Neural crest cell (in vitro differentiated cells): ENCODE measurements at regions not wholly inside any gene's neighbourhood (a gene's known extent, or its start where the extent isn't known, plus 50 kb on each side); places are given as distances from the start of the nearest gene placed in this dataset.

Source experiments
- DNase-seq: peaks from one replicate; pipeline ENCODE4 v3.0.0; 2021; ENCODE audit warnings: low read depth, mixed read lengths, low spot score
- H3K27ac Mint-ChIP-seq: one replicate; pipeline ENCODE4 v1.8.0; 2021; ENCODE audit warnings: mild to moderate bottlenecking, mixed read lengths; ENCODE audit not compliant: unreplicated experiment
- H3K27me3 Mint-ChIP-seq: 2 replicates; pipeline ENCODE4 v1.8.0; 2021; ENCODE audit warnings: low read depth, mild to moderate bottlenecking, mixed read lengths
- H3K36me3 Mint-ChIP-seq: 2 replicates; pipeline ENCODE4 v1.8.0; 2021; ENCODE audit warnings: low read depth, mild to moderate bottlenecking, mixed read lengths
- H3K4me1 Mint-ChIP-seq: 2 replicates; pipeline ENCODE4 v1.8.0; 2021; ENCODE audit warnings: mixed read lengths
- H3K4me3 Mint-ChIP-seq: one replicate; pipeline ENCODE4 v1.8.0; 2021; ENCODE audit warnings: mild to moderate bottlenecking, mixed read lengths
- H3K9me3 Mint-ChIP-seq: 2 replicates; pipeline ENCODE4 v1.8.0; 2021; ENCODE audit warnings: mixed read lengths
- TF ChIP-seq, protein P1 (sequence below): fragments of 200-600 bp; sonication (generic); conservative IDR thresholded peaks from 2 replicates; pipeline ENCODE4 v1.5.0; 2021; ENCODE audit warnings: antibody characterized with exemption, mild to moderate bottlenecking

DNA sequence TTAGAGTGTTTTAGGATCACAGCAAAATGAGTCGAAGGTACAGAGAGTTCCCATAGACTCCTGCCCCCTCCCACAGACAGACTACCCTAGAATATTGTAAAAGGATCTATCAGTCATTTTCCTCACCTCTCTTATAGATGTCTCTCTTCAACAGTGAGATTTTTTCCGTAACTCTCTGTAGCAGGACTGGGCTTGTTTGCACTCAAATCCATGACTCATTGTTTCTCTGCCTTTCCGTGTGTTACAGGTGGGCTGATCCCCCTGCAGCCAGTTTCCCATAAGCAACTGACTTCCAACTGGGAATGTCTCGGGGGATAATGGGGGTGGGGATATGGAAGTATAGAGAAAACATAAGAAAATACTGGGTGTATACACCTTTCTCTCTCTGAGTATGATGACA lies 921.0 kb downstream of the GATA3 start:
- no peak overlapping the region for H3K4me3 Mint-ChIP-seq
- H3K36me3 Mint-ChIP-seq: no peaks in the 10 kb centered on the region
- H3K27ac Mint-ChIP-seq: no peak overlapping the region
- TF ChIP-seq, protein P1, sequence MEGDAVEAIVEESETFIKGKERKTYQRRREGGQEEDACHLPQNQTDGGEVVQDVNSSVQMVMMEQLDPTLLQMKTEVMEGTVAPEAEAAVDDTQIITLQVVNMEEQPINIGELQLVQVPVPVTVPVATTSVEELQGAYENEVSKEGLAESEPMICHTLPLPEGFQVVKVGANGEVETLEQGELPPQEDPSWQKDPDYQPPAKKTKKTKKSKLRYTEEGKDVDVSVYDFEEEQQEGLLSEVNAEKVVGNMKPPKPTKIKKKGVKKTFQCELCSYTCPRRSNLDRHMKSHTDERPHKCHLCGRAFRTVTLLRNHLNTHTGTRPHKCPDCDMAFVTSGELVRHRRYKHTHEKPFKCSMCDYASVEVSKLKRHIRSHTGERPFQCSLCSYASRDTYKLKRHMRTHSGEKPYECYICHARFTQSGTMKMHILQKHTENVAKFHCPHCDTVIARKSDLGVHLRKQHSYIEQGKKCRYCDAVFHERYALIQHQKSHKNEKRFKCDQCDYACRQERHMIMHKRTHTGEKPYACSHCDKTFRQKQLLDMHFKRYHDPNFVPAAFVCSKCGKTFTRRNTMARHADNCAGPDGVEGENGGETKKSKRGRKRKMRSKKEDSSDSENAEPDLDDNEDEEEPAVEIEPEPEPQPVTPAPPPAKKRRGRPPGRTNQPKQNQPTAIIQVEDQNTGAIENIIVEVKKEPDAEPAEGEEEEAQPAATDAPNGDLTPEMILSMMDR: no peak
- no peaks in the 10 kb centered on the region for H3K4me1 Mint-ChIP-seq
- H3K27me3 Mint-ChIP-seq: peaks cover 57% of the 10 kb centered on the region
- no peak for DNase-seq
- H3K9me3 Mint-ChIP-seq: peaks cover 2% of the 10 kb centered on the region

DNA sequence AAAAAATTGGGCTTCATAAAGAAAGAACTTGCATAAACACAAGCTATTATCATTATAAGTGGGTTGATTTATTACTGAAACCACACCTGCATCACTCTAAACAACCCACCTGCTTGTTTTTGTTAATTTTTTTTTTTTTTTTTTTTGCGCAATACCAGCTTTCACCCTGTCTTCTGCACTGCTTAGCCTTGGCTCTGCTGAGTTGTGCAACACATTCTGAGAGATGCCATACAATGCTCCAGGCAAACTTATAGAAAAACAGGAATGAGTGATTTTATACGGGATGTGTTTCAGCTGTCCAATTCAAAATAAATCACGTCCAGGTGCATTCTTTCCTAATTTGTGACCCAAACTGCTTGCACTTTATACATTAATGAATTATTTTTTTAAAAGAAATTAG lies 923.6 kb downstream of the GATA3 start:
- DNase-seq: no peak
- TF ChIP-seq, protein P1: no peak
- H3K4me1 Mint-ChIP-seq: no peaks in the 10 kb centered on the region
- no peaks in the 10 kb centered on the region for H3K9me3 Mint-ChIP-seq
- H3K27ac Mint-ChIP-seq: no peak overlapping the region
- H3K27me3 Mint-ChIP-seq: peaks cover 49% of the 10 kb centered on the region
- H3K4me3 Mint-ChIP-seq: no peak overlapping the region
- H3K36me3 Mint-ChIP-seq: no peaks in the 10 kb centered on the region

DNA sequence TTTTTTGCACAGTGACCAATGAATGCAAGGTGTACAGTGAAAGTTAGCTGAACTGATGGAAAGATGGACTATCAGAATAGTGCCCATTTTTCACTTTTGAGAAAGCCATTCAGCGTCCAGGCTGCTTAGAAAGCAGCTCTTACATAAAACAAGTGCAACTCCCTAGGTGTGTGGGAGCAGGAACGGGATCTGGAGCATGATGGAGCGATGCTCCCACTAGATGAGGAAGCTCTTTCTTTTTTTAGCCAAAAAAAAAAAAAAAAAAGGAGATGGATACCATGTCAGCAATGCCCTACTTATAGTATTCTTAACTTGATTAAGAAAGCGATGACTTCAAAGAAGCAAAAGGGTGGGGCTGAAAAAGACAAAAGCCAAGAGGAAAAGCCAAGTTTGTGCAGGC lies 925.5 kb downstream of the GATA3 start:
- Mint-ChIP-seq H3K4me3 (no peak overlapping the region), H3K9me3 (no peaks in the 10 kb centered on the region), H3K4me1 (no peaks in the 10 kb centered on the region), H3K27me3 (peaks cover 42% of the 10 kb centered on the region), H3K36me3 (no peaks in the 10 kb centered on the region), H3K27ac (no peak overlapping the region)
- DNase-seq: no peak
- TF ChIP-seq, protein P1: no peak

DNA sequence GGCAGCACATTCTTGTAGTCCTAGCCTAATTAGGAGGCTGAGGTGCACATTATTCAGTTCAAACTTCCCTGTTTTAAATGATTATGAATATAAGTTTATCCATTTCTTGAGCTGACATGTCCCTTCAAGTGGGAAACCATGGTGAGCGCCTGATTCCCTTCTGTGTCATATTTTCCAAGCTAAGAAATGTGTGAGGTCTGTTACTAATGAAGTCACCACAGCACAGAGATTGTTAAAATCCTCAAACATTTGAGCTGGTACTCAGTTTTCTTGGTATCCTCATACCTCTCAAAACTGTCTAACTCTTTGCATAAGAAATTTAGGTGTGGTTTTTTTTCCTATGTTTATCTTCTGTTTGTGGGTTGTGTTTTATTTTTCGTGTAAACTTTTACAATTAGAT lies 926.8 kb downstream of the GATA3 start:
- TF ChIP-seq, protein P1: no peak
- no peaks in the 10 kb centered on the region for H3K9me3 Mint-ChIP-seq
- H3K4me1 Mint-ChIP-seq: no peaks in the 10 kb centered on the region
- no peak for DNase-seq
- H3K4me3 Mint-ChIP-seq: no peak overlapping the region
- peaks cover 32% of the 10 kb centered on the region for H3K27me3 Mint-ChIP-seq
- no peak overlapping the region for H3K27ac Mint-ChIP-seq
- H3K36me3 Mint-ChIP-seq: no peaks in the 10 kb centered on the region

- peaks cover 18% of the 10 kb centered on the region for H3K27me3 Mint-ChIP-seq
- no peak overlapping the region for H3K27ac Mint-ChIP-seq
- no peaks in the 10 kb centered on the region for H3K9me3 Mint-ChIP-seq
- no peak for DNase-seq
- H3K4me1 Mint-ChIP-seq: no peaks in the 10 kb centered on the region
- TF ChIP-seq, protein P1: no peak
- H3K36me3 Mint-ChIP-seq: no peaks in the 10 kb centered on the region
- H3K4me3 Mint-ChIP-seq: no peak overlapping the region
Measured at GRCh38 chr10:8985651-8986050, 931.2 kb downstream of the GATA3 start.

GRCh38 chr10:8986975-8987374 lies 932.5 kb downstream of the GATA3 start:
- no peaks in the 10 kb centered on the region for H3K9me3 Mint-ChIP-seq
- no peak overlapping the region for H3K4me3 Mint-ChIP-seq
- TF ChIP-seq, protein P1: no peak
- DNase-seq: no peak
- H3K27me3 Mint-ChIP-seq: peaks cover 20% of the 10 kb centered on the region
- H3K27ac Mint-ChIP-seq: no peak overlapping the region
- H3K36me3 Mint-ChIP-seq: no peaks in the 10 kb centered on the region
- no peaks in the 10 kb centered on the region for H3K4me1 Mint-ChIP-seq
